HCT116 (cell line): ENCODE measurements at regions not wholly inside any gene's neighbourhood (a gene's known extent, or its start where the extent isn't known, plus 50 kb on each side); places are given as distances from the start of the nearest gene placed in this dataset.

Source experiments
- ATAC-seq: fragments of 200-7000 bp; cut with Tn5 transposase; 2 replicates; pipeline ENCODE4 v1.9.1; 2020; ENCODE audit warnings: mild to moderate bottlenecking, moderate library complexity
- BruUV-seq: library from RNA; stranded (reverse); fragments of 400-500 nt; replicated peaks from 2 replicates; lab custom pipeline; 2021; lab: Mats Ljungman, UMichigan
- CTCF ChIA-PET: fragments of 300-600 bp; sonication (Branson Sonifier 250); formaldehyde crosslinking; loops from one replicate; lab custom pipeline; 2021; ENCODE audit warnings: antibody characterized with exemption; lab: Charles Lee
- POLR2A ChIA-PET: fragments of 300-600, 350-600 bp; sonication (Branson Sonifier 250); formaldehyde crosslinking; loops from one replicate; lab custom pipeline; 2021; ENCODE audit warnings: antibody characterized with exemption; lab: Charles Lee
- RAD21 ChIA-PET, 2 experiments: fragments of 300-600 bp; sonication (Branson Sonifier 250); formaldehyde crosslinking; loops; one replicate each; lab custom pipeline; 2023; ENCODE audit warnings: low total read pairs in 2 of 2; ENCODE audit not compliant: uncharacterized antibody in 2 of 2, unreplicated experiment in 2 of 2, low non-redundant PET in 1 of 2; lab: Charles Lee
- DNase-seq: peaks from one replicate; pipeline ENCODE4 v3.0.0-alpha.2; 2010; ENCODE audit warnings: low read depth, low spot score
- H2AFZ ChIP-seq: fragments of 200-600 bp; shearing (Covaris generic), sonication (generic); 2 replicates; pipeline ENCODE4 v1.6.1; 2017; ENCODE audit warnings: low read depth, mixed run types, mixed read lengths, antibody characterized with exemption, low read length; ENCODE audit not compliant: poor library complexity, severe bottlenecking
- H3K27ac ChIP-seq: 2 replicates; pipeline ENCODE4 v1.5.1; 2012; ENCODE audit warnings: low read depth, low read length
- H3K27me3 ChIP-seq: fragments of 200-600 bp; sonication (generic); 2 replicates; pipeline ENCODE4 v1.6.1; 2016; ENCODE audit warnings: mixed run types, low read length, mixed read lengths; ENCODE audit not compliant: insufficient read depth
- H3K36me3 ChIP-seq, 2 experiments: fragments of 200-500 bp in 1 of 2; fragments of 200-600 bp in 1 of 2; sonication (Bioruptor generic) in 1 of 2; sonication (generic) in 1 of 2; 2 replicates each; pipeline versions ENCODE4 v1.5.1 to v1.6.1; 2014 to 2016; ENCODE audit warnings: low read length in 2 of 2, inconsistent platforms in 1 of 2, mixed read lengths in 1 of 2, mixed run types in 1 of 2; ENCODE audit not compliant: insufficient read depth in 2 of 2, control insufficient read depth in 1 of 2
- H3K4me1 ChIP-seq, 2 experiments: fragments of 200-600 bp in 1 of 2; sonication (generic) in 1 of 2; 2 replicates each; pipeline versions ENCODE4 v1.5.1 to v1.6.1; 2012 to 2017; ENCODE audit warnings: low read length in 2 of 2, inconsistent platforms in 1 of 2, mild to moderate bottlenecking in 1 of 2, mixed read lengths in 1 of 2, mixed run types in 1 of 2, moderate library complexity in 1 of 2; ENCODE audit not compliant: insufficient read depth in 2 of 2, control insufficient read depth in 1 of 2
- H3K4me2 ChIP-seq: fragments of 200-600 bp; sonication (generic); 2 replicates; pipeline ENCODE4 v1.6.1; 2017; ENCODE audit warnings: mixed run types, low read length, mixed read lengths
- H3K4me3 ChIP-seq, 2 experiments: fragments of 200-600 bp in 1 of 2; sonication (generic) in 1 of 2; replicated peaks in 1 of 2; 2 replicates each; pipeline ENCODE4 v1.5.1; 2011 to 2016; ENCODE audit warnings: low read length in 2 of 2, control low read depth in 1 of 2, low read depth in 1 of 2, mild to moderate bottlenecking in 1 of 2, mixed read lengths in 1 of 2, mixed run types in 1 of 2
- H3K79me2 ChIP-seq: fragments of 200-600 bp; sonication (generic); 2 replicates; pipeline ENCODE4 v1.6.1; 2017; ENCODE audit warnings: mild to moderate bottlenecking, mixed run types, low read length, moderate library complexity, mixed read lengths; ENCODE audit not compliant: insufficient read depth
- H3K9ac ChIP-seq: fragments of 200-600 bp; sonication (generic); 2 replicates; pipeline ENCODE4 v1.6.1; 2016; ENCODE audit warnings: low read length, mixed read lengths
- H3K9me2 ChIP-seq: fragments of 200-600 bp; sonication (generic), shearing (Covaris generic); 2 replicates; pipeline ENCODE4 v1.6.1; 2017; ENCODE audit warnings: mixed run types, mild to moderate bottlenecking, moderate library complexity; ENCODE audit not compliant: insufficient read depth
- H3K9me3 ChIP-seq, 2 experiments: fragments of 200-500 bp in 1 of 2; fragments of 200-600 bp in 1 of 2; sonication (Bioruptor generic) in 1 of 2; sonication (generic) in 1 of 2; 2 replicates each; pipeline ENCODE4 v1.6.1; 2014 to 2017; ENCODE audit warnings: low read length in 2 of 2, mixed read lengths in 2 of 2, inconsistent platforms in 1 of 2, low read depth in 1 of 2, mild to moderate bottlenecking in 1 of 2, mixed run types in 1 of 2, moderate library complexity in 1 of 2; ENCODE audit not compliant: control insufficient read depth in 1 of 2, insufficient read depth in 1 of 2
- H4K20me1 ChIP-seq: fragments of 200-600 bp; sonication (generic), shearing (Covaris generic); 2 replicates; pipeline ENCODE4 v1.6.1; 2017; ENCODE audit warnings: mixed run types, mild to moderate bottlenecking, moderate library complexity; ENCODE audit not compliant: insufficient read depth
- EGR1 ChIP-seq: IDR thresholded peaks from 2 replicates; pipeline ENCODE4 v1.6.1; 2012; ENCODE audit warnings: low read depth
- FOSL1 ChIP-seq: IDR thresholded peaks from 2 replicates; pipeline ENCODE4 v1.6.1; 2012; ENCODE audit warnings: low read depth
- SIN3A ChIP-seq: IDR thresholded peaks from 2 replicates; pipeline ENCODE4 v1.6.1; 2012; ENCODE audit warnings: low read depth
- TCF7L2 ChIP-seq: IDR thresholded peaks from 2 replicates; pipeline ENCODE4 v1.7.0; 2011; ENCODE audit warnings: borderline replicate concordance, inconsistent platforms; ENCODE audit not compliant: insufficient read depth, insufficient read length; ENCODE audit errors: extremely low read depth
- ZFX ChIP-seq: fragments of 450-650 bp; IDR thresholded peaks from 2 replicates; pipeline ENCODE4 v1.6.1; 2017
- intact Hi-C: fragments of 100-400 bp; cut with micrococcal nuclease; formaldehyde crosslinking; loops from 2 replicates; pipeline ENCODE4 v1.10.0; 2022
- TF ChIP-seq, protein P1 (sequence below), 3 experiments: fragments of 200-600 bp in 1 of 3; sonication (generic) in 1 of 3; IDR thresholded peaks in 2 of 3; conservative IDR thresholded peaks in 1 of 3; 2 replicates each; pipeline ENCODE4 v1.5.1; 2012 to 2017; ENCODE audit warnings: low read depth in 2 of 3, low read length in 2 of 3, antibody characterized with exemption in 1 of 3, borderline replicate concordance in 1 of 3, control low read depth in 1 of 3, mild to moderate bottlenecking in 1 of 3, mixed read lengths in 1 of 3, mixed run types in 1 of 3, moderate library complexity in 1 of 3; ENCODE audit not compliant: insufficient read depth in 1 of 3
- TF ChIP-seq, protein P2 (sequence below): IDR thresholded peaks from 2 replicates; pipeline ENCODE4 v1.6.1; 2011; ENCODE audit warnings: mild to moderate bottlenecking, low read length, moderate library complexity; ENCODE audit not compliant: insufficient replicate concordance; ENCODE audit errors: extremely low read depth

DNA sequence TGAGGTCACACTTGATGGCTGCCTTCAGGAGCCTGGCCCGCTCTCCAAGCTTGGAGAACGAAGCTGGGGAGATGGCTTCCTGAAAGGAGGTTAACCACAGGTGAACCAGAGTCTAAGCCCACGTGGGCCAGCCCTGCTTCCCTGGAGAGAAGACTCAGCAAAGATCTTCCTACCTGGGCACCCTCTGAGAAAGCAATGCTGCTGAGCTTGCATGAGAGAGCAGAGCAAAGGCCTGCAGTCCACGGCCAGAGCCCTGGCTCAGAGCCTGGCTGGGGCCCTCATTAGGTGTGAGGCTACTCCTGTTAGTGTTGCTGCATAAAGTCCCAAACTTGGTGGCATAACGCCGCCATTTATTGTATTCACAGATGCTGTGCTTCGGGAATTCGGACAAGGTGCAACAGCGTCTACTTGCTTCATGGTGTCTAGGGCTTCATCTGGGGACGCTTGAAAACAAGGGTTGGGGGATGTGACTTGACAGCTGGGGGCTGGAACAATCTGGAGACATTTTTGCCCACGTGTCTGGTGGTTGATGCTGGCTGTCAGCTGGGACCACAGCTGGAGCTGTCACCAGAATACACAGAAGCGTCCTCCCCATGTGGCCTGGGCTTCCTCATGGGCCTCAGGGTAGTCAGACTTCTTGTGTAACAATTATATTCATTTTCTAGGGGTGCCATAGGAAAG, 87.9 kb upstream of the MEF2A start:
- Histone ChIP-seq H3K4me2 (no peak overlapping the region), H3K4me3 (no peak overlapping the region), H3K79me2 (no peaks in the 10 kb centered on the region), H3K36me3 (no peaks in the 10 kb centered on the region), H3K9ac (no peak overlapping the region), H3K4me1 (no peaks in the 10 kb centered on the region; a peak in 1 of 4 replicates), H2AFZ (no peak overlapping the region), H4K20me1 (no peaks in the 10 kb centered on the region), H3K9me3 (no peaks in the 10 kb centered on the region), H3K27ac (no peak overlapping the region), H3K9me2 (no peaks in the 10 kb centered on the region), H3K27me3 (no peaks in the 10 kb centered on the region)
- ChIA-PET POLR2A (no interaction called here), CTCF (no interaction called here), RAD21 (no interaction called here)
- TF ChIP-seq SIN3A (no peak), ZFX (no peak), TCF7L2 (no peak), EGR1 (no peak), FOSL1 (no peak)
- TF ChIP-seq, protein P1, sequence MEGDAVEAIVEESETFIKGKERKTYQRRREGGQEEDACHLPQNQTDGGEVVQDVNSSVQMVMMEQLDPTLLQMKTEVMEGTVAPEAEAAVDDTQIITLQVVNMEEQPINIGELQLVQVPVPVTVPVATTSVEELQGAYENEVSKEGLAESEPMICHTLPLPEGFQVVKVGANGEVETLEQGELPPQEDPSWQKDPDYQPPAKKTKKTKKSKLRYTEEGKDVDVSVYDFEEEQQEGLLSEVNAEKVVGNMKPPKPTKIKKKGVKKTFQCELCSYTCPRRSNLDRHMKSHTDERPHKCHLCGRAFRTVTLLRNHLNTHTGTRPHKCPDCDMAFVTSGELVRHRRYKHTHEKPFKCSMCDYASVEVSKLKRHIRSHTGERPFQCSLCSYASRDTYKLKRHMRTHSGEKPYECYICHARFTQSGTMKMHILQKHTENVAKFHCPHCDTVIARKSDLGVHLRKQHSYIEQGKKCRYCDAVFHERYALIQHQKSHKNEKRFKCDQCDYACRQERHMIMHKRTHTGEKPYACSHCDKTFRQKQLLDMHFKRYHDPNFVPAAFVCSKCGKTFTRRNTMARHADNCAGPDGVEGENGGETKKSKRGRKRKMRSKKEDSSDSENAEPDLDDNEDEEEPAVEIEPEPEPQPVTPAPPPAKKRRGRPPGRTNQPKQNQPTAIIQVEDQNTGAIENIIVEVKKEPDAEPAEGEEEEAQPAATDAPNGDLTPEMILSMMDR (IDR thresholded peaks at IDR 0.05 in 2 of 3, conservative IDR thresholded peaks at IDR 0.05 in 1 of 3; ENCODE audit: borderline replicate concordance in 1 of 3, insufficient read depth in 1 of 3, low read depth in 2 of 3, low read length in 2 of 3), result no peak
- TF ChIP-seq, protein P2, sequence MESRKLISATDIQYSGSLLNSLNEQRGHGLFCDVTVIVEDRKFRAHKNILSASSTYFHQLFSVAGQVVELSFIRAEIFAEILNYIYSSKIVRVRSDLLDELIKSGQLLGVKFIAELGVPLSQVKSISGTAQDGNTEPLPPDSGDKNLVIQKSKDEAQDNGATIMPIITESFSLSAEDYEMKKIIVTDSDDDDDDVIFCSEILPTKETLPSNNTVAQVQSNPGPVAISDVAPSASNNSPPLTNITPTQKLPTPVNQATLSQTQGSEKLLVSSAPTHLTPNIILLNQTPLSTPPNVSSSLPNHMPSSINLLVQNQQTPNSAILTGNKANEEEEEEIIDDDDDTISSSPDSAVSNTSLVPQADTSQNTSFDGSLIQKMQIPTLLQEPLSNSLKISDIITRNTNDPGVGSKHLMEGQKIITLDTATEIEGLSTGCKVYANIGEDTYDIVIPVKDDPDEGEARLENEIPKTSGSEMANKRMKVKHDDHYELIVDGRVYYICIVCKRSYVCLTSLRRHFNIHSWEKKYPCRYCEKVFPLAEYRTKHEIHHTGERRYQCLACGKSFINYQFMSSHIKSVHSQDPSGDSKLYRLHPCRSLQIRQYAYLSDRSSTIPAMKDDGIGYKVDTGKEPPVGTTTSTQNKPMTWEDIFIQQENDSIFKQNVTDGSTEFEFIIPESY, result no peak
- intact Hi-C loops, result no loop called here
- DNase-seq, result no peak
- no peak for ATAC-seq
- no TSS peak for BruUV-seq
